GM23338 (cell line): ENCODE measurements at regions not wholly inside any gene's neighbourhood (a gene's known extent, or its start where the extent isn't known, plus 50 kb on each side); places are given as distances from the start of the nearest gene placed in this dataset.

Experiments
- ATAC-seq: fragments of 200-7000 bp; cut with Tn5 transposase; 3 replicates; pipeline ENCODE4 v1.9.1; 2020
- DNase-seq: peaks from one replicate; pipeline ENCODE4 v3.0.0-alpha.2; 2015; ENCODE audit warnings: low spot score
- H2AFZ ChIP-seq: fragments of 200-600 bp; sonication (generic); 2 replicates; pipeline ENCODE4 v1.8.0; 2016; ENCODE audit warnings: antibody characterized with exemption, mild to moderate bottlenecking, moderate library complexity
- H3F3A ChIP-seq: fragments of 200-600 bp; sonication (generic); replicated peaks from 2 replicates; pipeline ENCODE4 v1.8.0; 2017; ENCODE audit warnings: antibody characterized with exemption, mixed run types, low read depth
- H3K27ac ChIP-seq: fragments of 200-600 bp; sonication (generic); 2 replicates; pipeline ENCODE4 v1.6.1; 2016; ENCODE audit warnings: low read depth
- H3K27me3 ChIP-seq: fragments of 200-600 bp; sonication (generic); 2 replicates; pipeline ENCODE4 v1.8.0; 2016; ENCODE audit warnings: mild to moderate bottlenecking, mixed run types, moderate library complexity; ENCODE audit not compliant: insufficient read depth
- H3K36me3 ChIP-seq: fragments of 200-600 bp; sonication (generic); 2 replicates; pipeline ENCODE4 v1.8.0; 2016; ENCODE audit warnings: mild to moderate bottlenecking; ENCODE audit not compliant: insufficient read depth
- H3K4me1 ChIP-seq: fragments of 200-600 bp; sonication (generic); 2 replicates; pipeline ENCODE4 v1.8.0; 2016; ENCODE audit warnings: mild to moderate bottlenecking, moderate library complexity; ENCODE audit not compliant: insufficient read depth
- H3K4me2 ChIP-seq: fragments of 200-600 bp; sonication (generic); 2 replicates; pipeline ENCODE4 v1.7.1; 2017; ENCODE audit warnings: mixed run types
- H3K4me3 ChIP-seq: fragments of 200-600 bp; sonication (generic); 2 replicates; pipeline ENCODE4 v1.6.1; 2016; ENCODE audit warnings: mixed run types
- H3K79me2 ChIP-seq: fragments of 200-600 bp; sonication (generic); replicated peaks from 2 replicates; pipeline ENCODE4 v1.8.0; 2017; ENCODE audit warnings: mild to moderate bottlenecking; ENCODE audit not compliant: insufficient read depth
- H3K9me2 ChIP-seq: fragments of 200-600 bp; sonication (generic); 2 replicates; pipeline ENCODE4 v1.8.0; 2017; ENCODE audit not compliant: insufficient read depth
- H4K20me1 ChIP-seq: fragments of 200-600 bp; sonication (generic); replicated peaks from 2 replicates; pipeline ENCODE4 v1.8.0; 2017; ENCODE audit warnings: mild to moderate bottlenecking; ENCODE audit not compliant: insufficient read depth
- H3K27ac Mint-ChIP-seq: 2 replicates; pipeline ENCODE4 v1.8.0; 2020; ENCODE audit warnings: inconsistent platforms, mild to moderate bottlenecking, moderate library complexity, mixed read lengths
- H3K27me3 Mint-ChIP-seq: 3 replicates; pipeline ENCODE4 v1.8.0; 2022; ENCODE audit warnings: low read depth, mild to moderate bottlenecking, moderate library complexity, mixed read lengths, inconsistent platforms; ENCODE audit not compliant: insufficient read depth, poor library complexity
- H3K36me3 Mint-ChIP-seq: 3 replicates; pipeline ENCODE4 v1.8.0; 2021; ENCODE audit warnings: low read depth, mild to moderate bottlenecking, inconsistent platforms, moderate library complexity, mixed read lengths
- H3K4me1 Mint-ChIP-seq: 3 replicates; pipeline ENCODE4 v1.8.0; 2020; ENCODE audit warnings: mild to moderate bottlenecking, inconsistent platforms, mixed read lengths
- H3K4me3 Mint-ChIP-seq: 3 replicates; pipeline ENCODE4 v1.8.0; 2021; ENCODE audit warnings: moderate library complexity, mild to moderate bottlenecking, inconsistent platforms, mixed read lengths
- H3K9me3 Mint-ChIP-seq: 3 replicates; pipeline ENCODE4 v1.8.0; 2020; ENCODE audit warnings: moderate library complexity, mild to moderate bottlenecking, inconsistent platforms, mixed read lengths
- CREB1 ChIP-seq: fragments of 250-450 bp; sonication (Bioruptor Pico); IDR thresholded peaks from 2 replicates; pipeline ENCODE4 v1.5.0; 2020; ENCODE audit warnings: low read depth, mild to moderate bottlenecking, moderate library complexity
- EZH2 ChIP-seq: fragments of 200-600 bp; sonication (generic); IDR thresholded peaks from one replicate; pipeline ENCODE4 v1.8.0; 2017; ENCODE audit warnings: antibody characterized with exemption, mild to moderate bottlenecking, low read depth; ENCODE audit not compliant: unreplicated experiment
- EZH2phosphoT487 ChIP-seq: fragments of 200-600 bp; sonication (generic); IDR thresholded peaks from one replicate; pipeline ENCODE4 v1.8.1; 2018; ENCODE audit warnings: antibody characterized with exemption; ENCODE audit not compliant: unreplicated experiment
- JUNB ChIP-seq: IDR thresholded peaks from one replicate; pipeline ENCODE4 v1.6.1; 2016; ENCODE audit warnings: antibody characterized with exemption; ENCODE audit not compliant: unreplicated experiment
- NANOG ChIP-seq: IDR thresholded peaks from 2 replicates; pipeline ENCODE4 v1.6.1; 2016; ENCODE audit warnings: antibody characterized with exemption, borderline replicate concordance
- POLR2AphosphoS5 ChIP-seq: IDR thresholded peaks from 2 replicates; pipeline ENCODE4 v1.6.1; 2016; ENCODE audit warnings: antibody characterized with exemption, low read depth
- STAT1 ChIP-seq: IDR thresholded peaks from one replicate; pipeline ENCODE4 v1.6.1; 2016; ENCODE audit warnings: antibody characterized with exemption; ENCODE audit not compliant: unreplicated experiment
- ZNF114 ChIP-seq: fragments of 250-450 bp; sonication (Bioruptor Pico); IDR thresholded peaks from 2 replicates; pipeline ENCODE4 v1.5.0; 2020; ENCODE audit warnings: mild to moderate bottlenecking, moderate library complexity
- ZNF331 ChIP-seq: fragments of 250-450 bp; sonication (Bioruptor Pico); IDR thresholded peaks from 2 replicates; pipeline ENCODE4 v1.5.0; 2020; ENCODE audit warnings: low read depth, mild to moderate bottlenecking, moderate library complexity
- TF ChIP-seq, protein P1 (sequence below): fragments of 250-450 bp; sonication (Bioruptor Pico); IDR thresholded peaks from 2 replicates; pipeline ENCODE4 v1.5.0; 2020; ENCODE audit warnings: mild to moderate bottlenecking, moderate library complexity
- TF ChIP-seq, protein P2 (sequence below), 2 experiments: fragments of 200-600 bp in 1 of 2; sonication (generic) in 1 of 2; conservative IDR thresholded peaks; 2 replicates each; pipeline versions ENCODE4 v1.5.1 to v1.6.1; 2016 to 2017; ENCODE audit warnings: antibody characterized with exemption in 2 of 2, low read depth in 2 of 2, mild to moderate bottlenecking in 2 of 2, moderate library complexity in 1 of 2
- TF ChIP-seq, protein P3 (sequence below): IDR thresholded peaks from one replicate; pipeline ENCODE4 v1.6.1; 2018; ENCODE audit warnings: antibody characterized with exemption; ENCODE audit not compliant: unreplicated experiment

DNA sequence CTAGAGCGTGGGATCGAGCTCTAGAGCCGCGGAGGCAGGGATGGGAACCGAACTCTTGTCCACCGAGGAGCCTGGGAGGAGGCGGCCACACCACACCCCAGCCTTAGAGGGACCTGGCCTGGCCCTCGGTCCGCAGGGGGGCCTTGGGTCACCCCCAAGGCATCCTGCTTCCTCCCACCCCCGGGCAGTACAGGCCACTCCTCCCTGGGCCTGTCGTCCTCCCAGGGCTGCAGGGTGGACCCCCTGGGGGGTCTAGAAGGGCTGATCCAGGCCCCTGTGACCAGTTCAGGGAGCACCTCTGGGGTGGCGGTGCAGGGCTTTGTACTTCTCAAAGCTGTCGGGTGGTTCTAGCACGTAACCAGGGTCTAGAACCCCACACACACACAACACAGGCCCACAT lies 79.1 kb upstream of the FBRSL1 start (continued):
- TF ChIP-seq, protein P1, sequence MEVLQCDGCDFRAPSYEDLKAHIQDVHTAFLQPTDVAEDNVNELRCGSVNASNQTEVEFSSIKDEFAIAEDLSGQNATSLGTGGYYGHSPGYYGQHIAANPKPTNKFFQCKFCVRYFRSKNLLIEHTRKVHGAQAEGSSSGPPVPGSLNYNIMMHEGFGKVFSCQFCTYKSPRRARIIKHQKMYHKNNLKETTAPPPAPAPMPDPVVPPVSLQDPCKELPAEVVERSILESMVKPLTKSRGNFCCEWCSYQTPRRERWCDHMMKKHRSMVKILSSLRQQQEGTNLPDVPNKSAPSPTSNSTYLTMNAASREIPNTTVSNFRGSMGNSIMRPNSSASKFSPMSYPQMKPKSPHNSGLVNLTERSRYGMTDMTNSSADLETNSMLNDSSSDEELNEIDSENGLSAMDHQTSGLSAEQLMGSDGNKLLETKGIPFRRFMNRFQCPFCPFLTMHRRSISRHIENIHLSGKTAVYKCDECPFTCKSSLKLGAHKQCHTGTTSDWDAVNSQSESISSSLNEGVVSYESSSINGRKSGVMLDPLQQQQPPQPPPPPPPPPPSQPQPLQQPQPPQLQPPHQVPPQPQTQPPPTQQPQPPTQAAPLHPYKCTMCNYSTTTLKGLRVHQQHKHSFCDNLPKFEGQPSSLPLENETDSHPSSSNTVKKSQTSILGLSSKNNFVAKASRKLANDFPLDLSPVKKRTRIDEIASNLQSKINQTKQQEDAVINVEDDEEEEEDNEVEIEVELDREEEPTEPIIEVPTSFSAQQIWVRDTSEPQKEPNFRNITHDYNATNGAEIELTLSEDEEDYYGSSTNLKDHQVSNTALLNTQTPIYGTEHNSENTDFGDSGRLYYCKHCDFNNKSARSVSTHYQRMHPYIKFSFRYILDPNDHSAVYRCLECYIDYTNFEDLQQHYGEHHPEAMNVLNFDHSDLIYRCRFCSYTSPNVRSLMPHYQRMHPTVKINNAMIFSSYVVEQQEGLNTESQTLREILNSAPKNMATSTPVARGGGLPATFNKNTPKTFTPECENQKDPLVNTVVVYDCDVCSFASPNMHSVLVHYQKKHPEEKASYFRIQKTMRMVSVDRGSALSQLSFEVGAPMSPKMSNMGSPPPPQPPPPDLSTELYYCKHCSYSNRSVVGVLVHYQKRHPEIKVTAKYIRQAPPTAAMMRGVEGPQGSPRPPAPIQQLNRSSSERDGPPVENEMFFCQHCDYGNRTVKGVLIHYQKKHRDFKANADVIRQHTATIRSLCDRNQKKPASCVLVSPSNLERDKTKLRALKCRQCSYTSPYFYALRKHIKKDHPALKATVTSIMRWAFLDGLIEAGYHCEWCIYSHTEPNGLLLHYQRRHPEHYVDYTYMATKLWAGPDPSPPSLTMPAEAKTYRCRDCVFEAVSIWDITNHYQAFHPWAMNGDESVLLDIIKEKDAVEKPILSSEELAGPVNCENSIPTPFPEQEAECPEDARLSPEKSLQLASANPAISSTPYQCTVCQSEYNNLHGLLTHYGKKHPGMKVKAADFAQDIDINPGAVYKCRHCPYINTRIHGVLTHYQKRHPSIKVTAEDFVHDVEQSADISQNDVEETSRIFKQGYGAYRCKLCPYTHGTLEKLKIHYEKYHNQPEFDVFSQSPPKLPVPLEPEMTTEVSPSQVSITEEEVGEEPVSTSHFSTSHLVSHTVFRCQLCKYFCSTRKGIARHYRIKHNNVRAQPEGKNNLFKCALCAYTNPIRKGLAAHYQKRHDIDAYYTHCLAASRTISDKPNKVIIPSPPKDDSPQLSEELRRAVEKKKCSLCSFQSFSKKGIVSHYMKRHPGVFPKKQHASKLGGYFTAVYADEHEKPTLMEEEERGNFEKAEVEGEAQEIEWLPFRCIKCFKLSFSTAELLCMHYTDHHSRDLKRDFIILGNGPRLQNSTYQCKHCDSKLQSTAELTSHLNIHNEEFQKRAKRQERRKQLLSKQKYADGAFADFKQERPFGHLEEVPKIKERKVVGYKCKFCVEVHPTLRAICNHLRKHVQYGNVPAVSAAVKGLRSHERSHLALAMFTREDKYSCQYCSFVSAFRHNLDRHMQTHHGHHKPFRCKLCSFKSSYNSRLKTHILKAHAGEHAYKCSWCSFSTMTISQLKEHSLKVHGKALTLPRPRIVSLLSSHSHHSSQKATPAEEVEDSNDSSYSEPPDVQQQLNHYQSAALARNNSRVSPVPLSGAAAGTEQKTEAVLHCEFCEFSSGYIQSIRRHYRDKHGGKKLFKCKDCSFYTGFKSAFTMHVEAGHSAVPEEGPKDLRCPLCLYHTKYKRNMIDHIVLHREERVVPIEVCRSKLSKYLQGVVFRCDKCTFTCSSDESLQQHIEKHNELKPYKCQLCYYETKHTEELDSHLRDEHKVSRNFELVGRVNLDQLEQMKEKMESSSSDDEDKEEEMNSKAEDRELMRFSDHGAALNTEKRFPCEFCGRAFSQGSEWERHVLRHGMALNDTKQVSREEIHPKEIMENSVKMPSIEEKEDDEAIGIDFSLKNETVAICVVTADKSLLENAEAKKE (CRISPR knock-in tag), result no peak
- TF ChIP-seq CREB1 (CRISPR knock-in tag), result no peak
- TF ChIP-seq EZH2, result no peak
- TF ChIP-seq JUNB, result no peak
- TF ChIP-seq, protein P2, sequence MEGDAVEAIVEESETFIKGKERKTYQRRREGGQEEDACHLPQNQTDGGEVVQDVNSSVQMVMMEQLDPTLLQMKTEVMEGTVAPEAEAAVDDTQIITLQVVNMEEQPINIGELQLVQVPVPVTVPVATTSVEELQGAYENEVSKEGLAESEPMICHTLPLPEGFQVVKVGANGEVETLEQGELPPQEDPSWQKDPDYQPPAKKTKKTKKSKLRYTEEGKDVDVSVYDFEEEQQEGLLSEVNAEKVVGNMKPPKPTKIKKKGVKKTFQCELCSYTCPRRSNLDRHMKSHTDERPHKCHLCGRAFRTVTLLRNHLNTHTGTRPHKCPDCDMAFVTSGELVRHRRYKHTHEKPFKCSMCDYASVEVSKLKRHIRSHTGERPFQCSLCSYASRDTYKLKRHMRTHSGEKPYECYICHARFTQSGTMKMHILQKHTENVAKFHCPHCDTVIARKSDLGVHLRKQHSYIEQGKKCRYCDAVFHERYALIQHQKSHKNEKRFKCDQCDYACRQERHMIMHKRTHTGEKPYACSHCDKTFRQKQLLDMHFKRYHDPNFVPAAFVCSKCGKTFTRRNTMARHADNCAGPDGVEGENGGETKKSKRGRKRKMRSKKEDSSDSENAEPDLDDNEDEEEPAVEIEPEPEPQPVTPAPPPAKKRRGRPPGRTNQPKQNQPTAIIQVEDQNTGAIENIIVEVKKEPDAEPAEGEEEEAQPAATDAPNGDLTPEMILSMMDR (conservative IDR thresholded peaks at IDR 0.05; ENCODE audit: low read depth in 2 of 2), result no peak
- TF ChIP-seq ZNF331, result no peak
- no peak for TF ChIP-seq STAT1
- no peak for TF ChIP-seq NANOG
- TF ChIP-seq POLR2AphosphoS5, result no peak
- no peak for TF ChIP-seq EZH2phosphoT487
- no peak for TF ChIP-seq ZNF114

DNA sequence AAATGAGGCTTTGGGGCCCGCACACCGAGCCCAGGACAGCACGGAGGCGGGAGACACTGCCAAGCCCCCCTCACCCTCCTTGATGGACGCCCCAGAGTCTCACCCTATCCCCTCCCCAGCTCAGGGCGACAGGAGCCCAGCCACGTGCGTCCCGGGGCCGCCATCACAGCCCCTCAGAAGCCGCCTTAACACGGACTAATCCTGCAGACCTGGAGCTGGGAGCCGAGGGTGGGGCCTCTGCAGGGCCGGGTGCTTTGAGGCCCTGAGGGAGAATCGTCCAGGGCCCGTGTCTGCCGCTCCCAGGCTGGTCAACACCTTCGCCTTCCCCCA lies 79.7 kb upstream of the FBRSL1 start:
- Histone ChIP-seq H3K27ac (no peak overlapping the region), H2AFZ (no peak overlapping the region), H3K36me3 (no peaks in the 10 kb centered on the region), H4K20me1 (no peaks in the 10 kb centered on the region), H3K4me1 (no peaks in the 10 kb centered on the region), H3K4me3 (no peak overlapping the region), H3K79me2 (no peaks in the 10 kb centered on the region), H3F3A (no peaks in the 10 kb centered on the region), H3K4me2 (no peak overlapping the region), H3K9me2 (no peaks in the 10 kb centered on the region), H3K27me3 (no peaks in the 10 kb centered on the region)
- Mint-ChIP-seq H3K27ac (no peak overlapping the region), H3K9me3 (no peaks in the 10 kb centered on the region), H3K36me3 (no peaks in the 10 kb centered on the region), H3K27me3 (peaks cover 15% of the 10 kb centered on the region), H3K4me3 (no peak overlapping the region), H3K4me1 (no peaks in the 10 kb centered on the region)
- ATAC-seq (no peak), DNase-seq (no peak)
- TF ChIP-seq, protein P3, sequence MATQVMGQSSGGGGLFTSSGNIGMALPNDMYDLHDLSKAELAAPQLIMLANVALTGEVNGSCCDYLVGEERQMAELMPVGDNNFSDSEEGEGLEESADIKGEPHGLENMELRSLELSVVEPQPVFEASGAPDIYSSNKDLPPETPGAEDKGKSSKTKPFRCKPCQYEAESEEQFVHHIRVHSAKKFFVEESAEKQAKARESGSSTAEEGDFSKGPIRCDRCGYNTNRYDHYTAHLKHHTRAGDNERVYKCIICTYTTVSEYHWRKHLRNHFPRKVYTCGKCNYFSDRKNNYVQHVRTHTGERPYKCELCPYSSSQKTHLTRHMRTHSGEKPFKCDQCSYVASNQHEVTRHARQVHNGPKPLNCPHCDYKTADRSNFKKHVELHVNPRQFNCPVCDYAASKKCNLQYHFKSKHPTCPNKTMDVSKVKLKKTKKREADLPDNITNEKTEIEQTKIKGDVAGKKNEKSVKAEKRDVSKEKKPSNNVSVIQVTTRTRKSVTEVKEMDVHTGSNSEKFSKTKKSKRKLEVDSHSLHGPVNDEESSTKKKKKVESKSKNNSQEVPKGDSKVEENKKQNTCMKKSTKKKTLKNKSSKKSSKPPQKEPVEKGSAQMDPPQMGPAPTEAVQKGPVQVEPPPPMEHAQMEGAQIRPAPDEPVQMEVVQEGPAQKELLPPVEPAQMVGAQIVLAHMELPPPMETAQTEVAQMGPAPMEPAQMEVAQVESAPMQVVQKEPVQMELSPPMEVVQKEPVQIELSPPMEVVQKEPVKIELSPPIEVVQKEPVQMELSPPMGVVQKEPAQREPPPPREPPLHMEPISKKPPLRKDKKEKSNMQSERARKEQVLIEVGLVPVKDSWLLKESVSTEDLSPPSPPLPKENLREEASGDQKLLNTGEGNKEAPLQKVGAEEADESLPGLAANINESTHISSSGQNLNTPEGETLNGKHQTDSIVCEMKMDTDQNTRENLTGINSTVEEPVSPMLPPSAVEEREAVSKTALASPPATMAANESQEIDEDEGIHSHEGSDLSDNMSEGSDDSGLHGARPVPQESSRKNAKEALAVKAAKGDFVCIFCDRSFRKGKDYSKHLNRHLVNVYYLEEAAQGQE, result no peak
